ENCODE measurements at regions not wholly inside any gene's neighbourhood (a gene's known extent, or its start where the extent isn't known, plus 50 kb on each side); places are given as distances from the start of the nearest gene placed in this dataset.

DNA sequence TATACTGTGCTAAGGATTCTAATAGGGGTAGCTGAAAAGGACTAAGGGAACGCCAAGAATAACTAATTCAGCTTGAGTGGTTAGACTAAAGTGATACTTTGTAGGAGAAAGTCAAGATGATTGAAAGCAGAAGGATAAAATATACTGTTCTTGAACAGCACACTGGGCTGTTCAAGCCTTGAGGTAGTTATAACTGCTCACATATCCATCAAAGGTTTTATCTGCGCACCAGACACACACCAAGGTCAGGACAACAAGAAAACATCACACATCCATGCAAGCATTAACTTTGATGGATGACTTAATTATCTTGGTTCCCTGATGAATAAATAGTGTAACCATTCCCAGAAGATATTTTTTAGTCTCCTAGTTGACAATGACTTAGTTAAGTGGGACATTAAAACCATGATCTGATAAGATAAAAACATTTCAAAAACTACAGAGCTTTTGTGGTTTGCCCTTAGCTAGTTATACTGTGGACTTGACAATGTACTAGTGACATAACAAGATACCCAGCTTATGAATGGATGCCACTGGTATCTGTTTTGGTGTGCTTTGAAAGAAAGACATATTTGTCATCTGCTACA, 728.9 kb downstream of the JRKL start:
- Mint-ChIP-seq H3K9me3 (ENCODE audit: low read depth) (no peaks in the 10 kb centered on the region), H3K27ac (no peak overlapping the region), H3K4me3 (ENCODE audit: low read depth) (no peak overlapping the region)

DNA sequence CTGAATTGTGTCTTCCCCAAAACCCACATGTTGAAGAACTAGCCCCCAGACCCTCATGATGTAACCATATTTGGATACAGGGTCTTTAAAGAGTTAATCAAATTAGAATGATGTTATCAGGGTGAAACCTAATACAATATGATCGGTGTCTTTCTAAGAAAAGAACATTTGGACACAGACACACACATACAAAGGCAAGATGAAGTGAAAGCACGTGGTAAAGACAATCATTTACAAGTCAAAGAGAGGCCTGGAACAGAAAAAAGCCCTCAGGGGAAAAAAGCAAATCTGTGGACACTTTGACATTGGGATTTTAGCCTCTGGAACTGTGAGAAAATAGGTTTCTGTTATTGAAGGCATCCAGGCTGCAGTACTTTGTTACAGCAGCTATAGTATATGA, 733.4 kb downstream of the JRKL start:
- Mint-ChIP-seq H3K27me3 (no peaks in the 10 kb centered on the region), H3K27ac (no peak overlapping the region), H3K36me3 (ENCODE audit: insufficient read depth) (no peaks in the 10 kb centered on the region), H3K4me3 (ENCODE audit: low read depth) (no peak overlapping the region), H3K9me3 (ENCODE audit: low read depth) (peaks cover 8% of the 10 kb centered on the region), H3K4me1 (ENCODE audit: low read depth) (peaks cover 8% of the 10 kb centered on the region)
- TF ChIP-seq, protein P1, sequence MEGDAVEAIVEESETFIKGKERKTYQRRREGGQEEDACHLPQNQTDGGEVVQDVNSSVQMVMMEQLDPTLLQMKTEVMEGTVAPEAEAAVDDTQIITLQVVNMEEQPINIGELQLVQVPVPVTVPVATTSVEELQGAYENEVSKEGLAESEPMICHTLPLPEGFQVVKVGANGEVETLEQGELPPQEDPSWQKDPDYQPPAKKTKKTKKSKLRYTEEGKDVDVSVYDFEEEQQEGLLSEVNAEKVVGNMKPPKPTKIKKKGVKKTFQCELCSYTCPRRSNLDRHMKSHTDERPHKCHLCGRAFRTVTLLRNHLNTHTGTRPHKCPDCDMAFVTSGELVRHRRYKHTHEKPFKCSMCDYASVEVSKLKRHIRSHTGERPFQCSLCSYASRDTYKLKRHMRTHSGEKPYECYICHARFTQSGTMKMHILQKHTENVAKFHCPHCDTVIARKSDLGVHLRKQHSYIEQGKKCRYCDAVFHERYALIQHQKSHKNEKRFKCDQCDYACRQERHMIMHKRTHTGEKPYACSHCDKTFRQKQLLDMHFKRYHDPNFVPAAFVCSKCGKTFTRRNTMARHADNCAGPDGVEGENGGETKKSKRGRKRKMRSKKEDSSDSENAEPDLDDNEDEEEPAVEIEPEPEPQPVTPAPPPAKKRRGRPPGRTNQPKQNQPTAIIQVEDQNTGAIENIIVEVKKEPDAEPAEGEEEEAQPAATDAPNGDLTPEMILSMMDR (IDR thresholded peaks at IDR 0.05; ENCODE audit: unreplicated experiment), result no peak
- DNase-seq (ENCODE audit: low spot score, unreplicated experiment), result no peak

More for the DNA sequence above, 728.9 kb downstream of the JRKL start:
- H3K4me1 Mint-ChIP-seq (ENCODE audit: low read depth), result peaks cover 8% of the 10 kb centered on the region
- no peak for DNase-seq (ENCODE audit: low spot score, unreplicated experiment)
- TF ChIP-seq, protein P1 (IDR thresholded peaks at IDR 0.05; ENCODE audit: unreplicated experiment), result no peak
- H3K27me3 Mint-ChIP-seq, result peaks cover 5% of the 10 kb centered on the region
- no peaks in the 10 kb centered on the region for H3K36me3 Mint-ChIP-seq (ENCODE audit: insufficient read depth)

DNA sequence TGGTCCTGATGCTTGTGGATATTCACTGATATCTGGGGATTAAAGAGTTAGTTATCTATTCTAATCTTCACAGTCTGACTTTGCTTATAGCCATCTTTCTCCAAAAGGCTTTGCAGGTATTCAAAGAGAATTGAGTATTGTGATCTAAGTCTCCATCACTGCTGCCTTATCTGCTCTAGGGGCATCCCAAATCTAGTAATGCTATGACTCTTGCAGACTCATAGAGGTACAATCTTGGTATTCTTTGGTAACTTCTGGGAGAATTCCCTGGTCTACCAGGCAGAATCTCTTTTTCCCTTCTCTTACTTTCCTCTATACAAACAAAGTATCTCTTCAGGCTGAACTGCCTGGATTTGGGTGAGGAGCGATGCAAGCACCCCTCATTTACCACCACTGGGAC, 746.3 kb downstream of the JRKL start:
- H3K4me1 Mint-ChIP-seq (ENCODE audit: low read depth), result no peaks in the 10 kb centered on the region
- TF ChIP-seq, protein P1 (IDR thresholded peaks at IDR 0.05; ENCODE audit: unreplicated experiment), result no peak
- H3K27ac Mint-ChIP-seq, result no peak overlapping the region

DNA sequence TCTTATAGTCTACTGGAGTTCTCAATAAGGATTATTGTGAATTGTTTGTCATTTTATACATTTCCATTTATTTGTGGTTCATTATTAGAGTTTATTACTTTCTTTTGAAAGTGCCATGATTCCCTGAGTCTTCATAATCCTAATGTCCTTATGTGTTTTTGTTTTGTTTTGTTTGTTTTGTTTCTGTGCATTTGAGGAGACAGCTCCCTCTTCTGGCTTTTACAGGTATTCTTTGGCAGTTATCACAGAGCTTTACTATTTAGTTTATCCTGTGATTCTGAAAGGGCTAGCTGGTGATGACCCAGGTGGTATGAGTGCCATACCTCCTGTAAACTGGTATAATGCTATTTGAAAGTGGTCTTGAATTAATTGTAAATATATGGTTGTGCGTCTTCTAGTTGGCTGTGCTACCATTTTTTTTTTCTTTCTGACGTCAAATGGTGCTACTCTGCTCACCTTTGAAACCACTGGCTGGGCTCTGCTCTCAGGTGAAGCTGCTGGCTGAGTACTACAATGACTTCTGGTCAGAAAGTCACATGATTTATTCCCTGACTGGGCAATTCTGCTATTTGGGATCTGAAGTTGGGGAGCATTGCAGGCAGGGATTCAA, 751.2 kb downstream of the JRKL start:
- DNase-seq (ENCODE audit: low spot score, unreplicated experiment), result no peak
- Mint-ChIP-seq H3K27ac (no peak overlapping the region), H3K9me3 (ENCODE audit: low read depth) (peaks cover 23% of the 10 kb centered on the region), H3K36me3 (ENCODE audit: insufficient read depth) (peaks cover 1% of the 10 kb centered on the region), H3K4me1 (ENCODE audit: low read depth) (no peaks in the 10 kb centered on the region), H3K27me3 (no peaks in the 10 kb centered on the region), H3K4me3 (ENCODE audit: low read depth) (no peak overlapping the region)
- TF ChIP-seq, protein P1 (IDR thresholded peaks at IDR 0.05; ENCODE audit: unreplicated experiment), result peak; percentile 63

More for the DNA sequence above, 746.3 kb downstream of the JRKL start:
- Mint-ChIP-seq H3K27me3 (no peaks in the 10 kb centered on the region), H3K36me3 (ENCODE audit: insufficient read depth) (peaks cover 1% of the 10 kb centered on the region), H3K9me3 (ENCODE audit: low read depth) (peaks cover 29% of the 10 kb centered on the region), H3K4me3 (ENCODE audit: low read depth) (no peak overlapping the region)
- no peak for DNase-seq (ENCODE audit: low spot score, unreplicated experiment)

DNA sequence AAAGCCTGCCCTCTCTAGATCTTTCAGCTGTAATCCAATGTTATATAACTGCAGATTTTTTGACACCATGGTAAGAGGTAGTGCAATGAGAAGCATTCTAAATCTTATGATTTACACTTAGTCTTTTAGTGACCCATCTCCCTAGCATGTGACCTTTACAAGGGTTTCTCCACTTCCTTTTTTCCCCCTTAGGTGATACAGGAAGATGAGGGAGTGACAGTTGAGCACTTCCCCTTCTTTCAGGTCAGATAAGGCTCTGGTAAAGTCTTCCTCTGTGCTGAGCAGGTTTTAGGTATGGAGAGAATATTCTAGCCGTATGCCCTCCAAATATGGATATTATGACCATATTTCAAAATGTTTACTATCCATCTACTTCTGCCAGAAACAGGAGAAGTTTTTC, 753.6 kb downstream of the JRKL start:
- TF ChIP-seq, protein P1 (IDR thresholded peaks at IDR 0.05; ENCODE audit: unreplicated experiment), result no peak
- H3K27me3 Mint-ChIP-seq, result no peaks in the 10 kb centered on the region

More for the DNA sequence above, 753.6 kb downstream of the JRKL start:
- Mint-ChIP-seq H3K4me1 (ENCODE audit: low read depth) (no peaks in the 10 kb centered on the region), H3K27ac (no peak overlapping the region), H3K4me3 (ENCODE audit: low read depth) (no peak overlapping the region), H3K36me3 (ENCODE audit: insufficient read depth) (no peaks in the 10 kb centered on the region), H3K9me3 (ENCODE audit: low read depth) (peaks cover 16% of the 10 kb centered on the region)
- no peak for DNase-seq (ENCODE audit: low spot score, unreplicated experiment)

All from progenitor cell of endocrine pancreas (in vitro differentiated cells).